IMR-90 (cell line): ENCODE measurements at regions not wholly inside any gene's neighbourhood (a gene's known extent, or its start where the extent isn't known, plus 50 kb on each side); places are given as distances from the start of the nearest gene placed in this dataset.

Source experiments
- ATAC-seq: fragments of 200-7000 bp; cut with Tn5 transposase; 2 replicates; pipeline ENCODE4 v1.9.1; 2020; ENCODE audit warnings: low read depth, mild to moderate bottlenecking, moderate library complexity
- BruUV-seq: library from RNA; stranded (reverse); fragments of 400-500 nt; replicated peaks from 2 replicates; lab custom pipeline; 2021; lab: Mats Ljungman, UMichigan
- CTCF ChIA-PET: fragments of 300-600 bp; formaldehyde crosslinking; extraction: SDS; loops from one replicate; lab custom pipeline; 2021; ENCODE audit warnings: antibody characterized with exemption; lab: Yijun Ruan, JAX
- POLR2A ChIA-PET: fragments of 300-600 bp; sonication (Branson Sonifier 250); formaldehyde crosslinking; loops from one replicate; lab custom pipeline; 2022; ENCODE audit warnings: antibody characterized with exemption; ENCODE audit not compliant: unreplicated experiment; lab: Charles Lee
- DNase-seq: peaks from one replicate; pipeline ENCODE4 v3.0.0; 2013
- H2AFZ ChIP-seq: replicated peaks from 2 replicates; pipeline ENCODE3; 2013; ENCODE audit warnings: low read length, mild to moderate bottlenecking; ENCODE audit not compliant: poor library complexity
- H2AK5ac ChIP-seq: 2 replicates; pipeline ENCODE4 v1.6.1; 2013; ENCODE audit warnings: low read depth, low read length, inconsistent platforms
- H2AK9ac ChIP-seq: replicated peaks from 2 replicates; pipeline ENCODE3; 2013; ENCODE audit warnings: mild to moderate bottlenecking, low read depth, low read length, moderate library complexity; ENCODE audit not compliant: poor library complexity
- H2BK120ac ChIP-seq: 2 replicates; pipeline ENCODE4 v1.6.1; 2013; ENCODE audit warnings: low read depth, low read length, inconsistent platforms
- H2BK15ac ChIP-seq: 3 replicates; pipeline ENCODE4 v1.6.1; 2013; ENCODE audit warnings: low read depth, low read length, inconsistent platforms
- H2BK20ac ChIP-seq: 2 replicates; pipeline ENCODE4 v1.6.1; 2013; ENCODE audit warnings: low read depth, mild to moderate bottlenecking, inconsistent platforms, low read length, moderate library complexity
- H2BK5ac ChIP-seq: 2 replicates; pipeline ENCODE4 v1.6.1; 2013; ENCODE audit warnings: mild to moderate bottlenecking, low read depth, low read length, inconsistent platforms; ENCODE audit not compliant: poor library complexity, severe bottlenecking
- H3K14ac ChIP-seq: replicated peaks from 2 replicates; pipeline ENCODE4 v1.6.1; 2013; ENCODE audit warnings: low read depth, low read length, inconsistent platforms
- H3K18ac ChIP-seq: 2 replicates; pipeline ENCODE4 v1.6.1; 2013; ENCODE audit warnings: low read depth, low read length, control low read depth
- H3K23ac ChIP-seq: 2 replicates; pipeline ENCODE4 v1.6.1; 2013; ENCODE audit warnings: low read depth, low read length, inconsistent platforms
- H3K27ac ChIP-seq: 2 replicates; pipeline ENCODE4 v1.5.1; 2013; ENCODE audit warnings: mild to moderate bottlenecking, control low read depth, low read length; ENCODE audit not compliant: insufficient read depth
- H3K27me3 ChIP-seq: 2 replicates; pipeline ENCODE4 v1.6.1; 2013; ENCODE audit warnings: low read length; ENCODE audit not compliant: control insufficient read depth, insufficient read depth
- H3K36me3 ChIP-seq: 2 replicates; pipeline ENCODE4 v1.6.1; 2013; ENCODE audit warnings: low read length, mixed read lengths; ENCODE audit not compliant: control insufficient read depth, insufficient read depth
- H3K4ac ChIP-seq: 2 replicates; pipeline ENCODE4 v1.6.1; 2013; ENCODE audit warnings: low read depth, low read length, inconsistent platforms
- H3K4me1 ChIP-seq: 2 replicates; pipeline ENCODE4 v1.6.1; 2013; ENCODE audit warnings: low read length, mixed read lengths; ENCODE audit not compliant: control insufficient read depth, insufficient read depth
- H3K4me2 ChIP-seq: 2 replicates; pipeline ENCODE4 v1.6.1; 2013; ENCODE audit warnings: low read depth, mild to moderate bottlenecking, control low read depth, low read length, moderate library complexity
- H3K4me3 ChIP-seq: 2 replicates; pipeline ENCODE4 v1.5.1; 2013; ENCODE audit warnings: low read depth, mild to moderate bottlenecking, control low read depth, low read length, moderate library complexity; ENCODE audit not compliant: insufficient read depth
- H3K56ac ChIP-seq: 2 replicates; pipeline ENCODE4 v1.6.1; 2013; ENCODE audit warnings: low read length, inconsistent platforms; ENCODE audit not compliant: insufficient read depth; ENCODE audit errors: extremely low read depth
- H3K79me1 ChIP-seq, 2 experiments: 2 replicates each; pipeline ENCODE4 v1.6.1; 2013; ENCODE audit warnings: low read length in 2 of 2, inconsistent platforms in 1 of 2, low read depth in 1 of 2
- H3K9ac ChIP-seq: 2 replicates; pipeline ENCODE4 v1.6.1; 2013; ENCODE audit warnings: low read depth, low read length, control low read depth
- H3K9me1 ChIP-seq: 2 replicates; pipeline ENCODE4 v1.6.1; 2013; ENCODE audit warnings: low read length, inconsistent platforms; ENCODE audit not compliant: insufficient read depth
- H3K9me3 ChIP-seq: 2 replicates; pipeline ENCODE4 v1.6.1; 2013; ENCODE audit warnings: low read length; ENCODE audit not compliant: control insufficient read depth, insufficient read depth
- H4K20me1 ChIP-seq: 2 replicates; pipeline ENCODE4 v1.6.1; 2013; ENCODE audit warnings: low read length, inconsistent platforms; ENCODE audit not compliant: insufficient read depth
- H4K5ac ChIP-seq: 2 replicates; pipeline ENCODE4 v1.6.1; 2013; ENCODE audit warnings: mild to moderate bottlenecking, low read depth, low read length, control low read depth
- H4K8ac ChIP-seq, 2 experiments: 2 replicates each; pipeline ENCODE4 v1.6.1; 2013; ENCODE audit warnings: low read depth in 2 of 2, low read length in 2 of 2, control low read depth in 1 of 2, inconsistent platforms in 1 of 2
- H4K91ac ChIP-seq: 2 replicates; pipeline ENCODE4 v1.6.1; 2013; ENCODE audit warnings: low read depth, low read length, inconsistent platforms; ENCODE audit not compliant: insufficient read depth
- BHLHE40 ChIP-seq: fragments of 150-350 bp; IDR thresholded peaks from 2 replicates; pipeline ENCODE4 v1.6.1; 2016; ENCODE audit warnings: mild to moderate bottlenecking, low read depth, low read length
- CEBPB ChIP-seq: IDR thresholded peaks from 2 replicates; pipeline ENCODE4 v1.6.1; 2012; ENCODE audit warnings: low read depth, low read length, improper control_type of control experiment
- CTCF ChIP-seq: conservative IDR thresholded peaks from 2 replicates; pipeline ENCODE4 v1.5.1; 2012; ENCODE audit warnings: mild to moderate bottlenecking, low read depth, low read length, improper control_type of control experiment
- ELK1 ChIP-seq: fragments of 150-350 bp; IDR thresholded peaks from 2 replicates; pipeline ENCODE4 v1.6.1; 2016; ENCODE audit warnings: low read depth, mild to moderate bottlenecking, low read length, moderate library complexity, borderline replicate concordance
- MAFK ChIP-seq: IDR thresholded peaks from 2 replicates; pipeline ENCODE4 v1.6.1; 2012; ENCODE audit warnings: low read depth, low read length, improper control_type of control experiment
- MAZ ChIP-seq: IDR thresholded peaks from 2 replicates; pipeline ENCODE4 v1.6.1; 2012; ENCODE audit warnings: low read depth, mild to moderate bottlenecking, low read length, improper control_type of control experiment, moderate library complexity, borderline replicate concordance
- NFE2L2 ChIP-seq: fragments of 150-350 bp; IDR thresholded peaks from 2 replicates; pipeline ENCODE4 v1.6.1; 2016; ENCODE audit warnings: low read depth, mild to moderate bottlenecking, low read length
- RAD21 ChIP-seq: IDR thresholded peaks from 2 replicates; pipeline ENCODE4 v1.6.1; 2012; ENCODE audit warnings: low read length, improper control_type of control experiment
- RCOR1 ChIP-seq: IDR thresholded peaks from 2 replicates; pipeline ENCODE4 v1.6.1; 2012; ENCODE audit warnings: mild to moderate bottlenecking, low read length, improper control_type of control experiment; ENCODE audit not compliant: insufficient replicate concordance
- RFX5 ChIP-seq: IDR thresholded peaks from 2 replicates; pipeline ENCODE4 v1.8.0; 2012; ENCODE audit warnings: low read depth, mild to moderate bottlenecking, low read length, moderate library complexity
- SMC3 ChIP-seq: fragments of 150-350 bp; IDR thresholded peaks from 2 replicates; pipeline ENCODE4 v1.6.1; 2016; ENCODE audit warnings: low read depth, mild to moderate bottlenecking, antibody characterized with exemption, low read length, moderate library complexity
- USF2 ChIP-seq: fragments of 150-350 bp; IDR thresholded peaks from 2 replicates; pipeline ENCODE4 v1.6.1; 2017; ENCODE audit warnings: mild to moderate bottlenecking, antibody characterized with exemption, low read length, low read depth
- dilution Hi-C: fragments of 300-500 bp; cut with HindIII; formaldehyde crosslinking; loops from one replicate; pipeline ENCODE4 v1.14.3; 2018; ENCODE audit warnings: low sequenced_read_pairs; ENCODE audit not compliant: unreplicated experiment
- in situ Hi-C: fragments of 300-500 bp; cut with MboI; formaldehyde crosslinking; loops from 3 replicates; pipeline ENCODE4 v1.14.3; 2019; ENCODE audit warnings: low sequenced_read_pairs, inconsistent platforms, mixed read lengths
- intact Hi-C: fragments of 100-400 bp; cut with micrococcal nuclease; formaldehyde crosslinking; loops from 2 replicates; pipeline ENCODE4 v1.10.0; 2022

- peak overlapping the region; percentile 80 for H3K14ac ChIP-seq
- H2BK20ac ChIP-seq = peak overlapping the region; percentile 90; the same call in 1 of the 2 replicates
- H3K4me1 ChIP-seq = peaks cover 14% of the 10 kb centered on the region
- H2BK120ac ChIP-seq = peak overlapping the region; percentile 87; the same call in 1 of the 2 replicates
- no peak for TF ChIP-seq CTCF
- TF ChIP-seq MAFK = no peak
- no peak for TF ChIP-seq RCOR1
- TF ChIP-seq MAZ = no peak
- TF ChIP-seq USF2 = no peak
- no peak for TF ChIP-seq CEBPB
- TF ChIP-seq SMC3 = no peak
- no peak for TF ChIP-seq BHLHE40
- no peak for TF ChIP-seq NFE2L2
- TF ChIP-seq RFX5 = no peak
- TF ChIP-seq ELK1 = no peak
- TF ChIP-seq RAD21 = no peak
- H3K27ac ChIP-seq = no peak overlapping the region
- peak overlapping the region; percentile 93 for H2BK15ac ChIP-seq
- H3K9me3 ChIP-seq = peaks cover 4% of the 10 kb centered on the region
- H4K8ac ChIP-seq = peak overlapping the region; percentile 48 to 49; a peak in 3 of 4 replicates
- in situ Hi-C loops (no loop called here), intact Hi-C loops (no loop called here), dilution Hi-C loops (no loop called here)
- no TSS peak for BruUV-seq
- H3K23ac ChIP-seq = peak overlapping the region; percentile 29; the same call in 1 of the 2 replicates
- DNase-seq = no peak
- no peak overlapping the region for H3K9ac ChIP-seq
- peak overlapping the region; percentile 52 for H2BK5ac ChIP-seq
- 0 out of 2 replicates have a peak overlapping the region, but pooled peaks have one; percentile 24 for H3K56ac ChIP-seq
- H4K5ac ChIP-seq = peak overlapping the region; percentile 70; the same call in 1 of the 2 replicates
- CTCF ChIA-PET = interaction anchor here (1.0 kb wide), 1 partner anchor 26 kb away, joined by 3 read pairs; no protein-coding TSS in a partner anchor
- peaks cover 0 to 18% of the 10 kb centered on the region in 2 experiments; a peak in 2 of 4 replicates for H3K79me1 ChIP-seq
- peak overlapping the region; percentile 81 for H2AK5ac ChIP-seq
- no peaks in the 10 kb centered on the region for H3K36me3 ChIP-seq
- no peak overlapping the region for H2AFZ ChIP-seq
- peak overlapping the region; percentile 71; the same call in 1 of the 2 replicates for H3K4ac ChIP-seq
- no peaks in the 10 kb centered on the region for H4K20me1 ChIP-seq
- no peak overlapping the region for H3K4me2 ChIP-seq
- peaks cover 11% of the 10 kb centered on the region for H3K9me1 ChIP-seq
- no peak for ATAC-seq
- no peaks in the 10 kb centered on the region for H3K27me3 ChIP-seq
- H4K91ac ChIP-seq = no peak overlapping the region
- peak overlapping the region; percentile 64; the same call in 1 of the 2 replicates for H3K18ac ChIP-seq
- no peak overlapping the region for H2AK9ac ChIP-seq
- no peak overlapping the region for H3K4me3 ChIP-seq
- POLR2A ChIA-PET = no interaction called here
Observed at GRCh38 chr12:65628061-65628460, 196.2 kb upstream of the HMGA2 start.
